Activated T-helper 2 cell treated with anti-CD3 and anti-CD28 coated beads, Interferon-gamma antibody, Interleukin-2, Interleukin-4, amounts not matched to agents 10 μg/mL and 5 μg/mL and 100 μg/mL, durations not matched to agents 14 hours and 24 hours and 36 hours (primary cell): ENCODE measurements at regions not wholly inside any gene's neighbourhood (a gene's known extent, or its start where the extent isn't known, plus 50 kb on each side); places are given as distances from the start of the nearest gene placed in this dataset.

Experiments
- DNase-seq: peaks from one replicate; pipeline ENCODE4 v3.0.0; 2021; ENCODE audit warnings: low spot score
- H3K27ac Mint-ChIP-seq: one replicate; pipeline ENCODE4 v1.8.0; 2021; ENCODE audit warnings: mixed read lengths
- H3K27me3 Mint-ChIP-seq: one replicate; pipeline ENCODE4 v1.8.0; 2021; ENCODE audit warnings: low read depth, mixed read lengths
- H3K36me3 Mint-ChIP-seq: one replicate; pipeline ENCODE4 v1.8.0; 2021; ENCODE audit warnings: low read depth, mixed read lengths
- H3K4me1 Mint-ChIP-seq: one replicate; pipeline ENCODE4 v1.8.0; 2021; ENCODE audit warnings: low read depth, mixed read lengths
- H3K4me3 Mint-ChIP-seq: one replicate; pipeline ENCODE4 v1.8.0; 2021; ENCODE audit warnings: low read depth, mild to moderate bottlenecking, moderate library complexity, mixed read lengths
- H3K9me3 Mint-ChIP-seq: one replicate; pipeline ENCODE4 v1.8.0; 2021; ENCODE audit warnings: mixed read lengths
- intact Hi-C: fragments of 100-400 bp; cut with micrococcal nuclease; formaldehyde crosslinking; loops from one replicate; pipeline ENCODE4 v1.15.1; 2023

GRCh38 chr18:56083523-56084287, 495.7 kb upstream of the TCF4 start:
- Mint-ChIP-seq H3K36me3 (no peaks in the 10 kb centered on the region), H3K27ac (no peak overlapping the region), H3K4me3 (no peak overlapping the region)

GRCh38 chr18:56083097-56083521, 495.1 kb upstream of the TCF4 start:
- H3K4me1 Mint-ChIP-seq, result no peaks in the 10 kb centered on the region
- no peak overlapping the region for H3K4me3 Mint-ChIP-seq
- no peak overlapping the region for H3K27ac Mint-ChIP-seq
- H3K27me3 Mint-ChIP-seq, result no peaks in the 10 kb centered on the region
- H3K9me3 Mint-ChIP-seq, result no peaks in the 10 kb centered on the region
- DNase-seq, result no peak
- intact Hi-C loops, result no loop called here
- no peaks in the 10 kb centered on the region for H3K36me3 Mint-ChIP-seq

More at GRCh38 chr18:56083523-56084287, 495.7 kb upstream of the TCF4 start:
- Mint-ChIP-seq H3K27me3 (no peaks in the 10 kb centered on the region), H3K4me1 (no peaks in the 10 kb centered on the region), H3K9me3 (no peaks in the 10 kb centered on the region)
- intact Hi-C loops, result no loop called here
- DNase-seq, result no peak

- Mint-ChIP-seq H3K9me3 (no peaks in the 10 kb centered on the region), H3K36me3 (no peaks in the 10 kb centered on the region), H3K27ac (no peak overlapping the region), H3K4me1 (no peaks in the 10 kb centered on the region), H3K27me3 (no peaks in the 10 kb centered on the region), H3K4me3 (no peak overlapping the region)
- DNase-seq, result no peak
- intact Hi-C loops, result no loop called here
Measured at GRCh38 chr18:56076723-56077122, 488.7 kb upstream of the TCF4 start.

GRCh38 chr18:56068701-56069100, 480.7 kb upstream of the TCF4 start:
- H3K27me3 Mint-ChIP-seq, result no peaks in the 10 kb centered on the region
- DNase-seq, result no peak

GRCh38 chr18:56067969-56068671, 480.1 kb upstream of the TCF4 start:
- H3K9me3 Mint-ChIP-seq, result no peaks in the 10 kb centered on the region
- no peaks in the 10 kb centered on the region for H3K27me3 Mint-ChIP-seq
- no peak overlapping the region for H3K4me3 Mint-ChIP-seq
- intact Hi-C loops, result no loop called here
- no peak overlapping the region for H3K27ac Mint-ChIP-seq
- H3K4me1 Mint-ChIP-seq, result no peaks in the 10 kb centered on the region
- H3K36me3 Mint-ChIP-seq, result no peaks in the 10 kb centered on the region
- DNase-seq, result no peak

More at GRCh38 chr18:56068701-56069100, 480.7 kb upstream of the TCF4 start:
- no peak overlapping the region for H3K4me3 Mint-ChIP-seq
- no peaks in the 10 kb centered on the region for H3K4me1 Mint-ChIP-seq
- H3K9me3 Mint-ChIP-seq, result no peaks in the 10 kb centered on the region
- H3K36me3 Mint-ChIP-seq, result no peaks in the 10 kb centered on the region
- H3K27ac Mint-ChIP-seq, result no peak overlapping the region
- intact Hi-C loops, result no loop called here

GRCh38 chr18:56067214-56067894, 479.4 kb upstream of the TCF4 start:
- no peaks in the 10 kb centered on the region for H3K27me3 Mint-ChIP-seq
- H3K9me3 Mint-ChIP-seq, result no peaks in the 10 kb centered on the region
- intact Hi-C loops, result no loop called here

GRCh38 chr18:56066524-56067213, 478.7 kb upstream of the TCF4 start:
- H3K27me3 Mint-ChIP-seq, result no peaks in the 10 kb centered on the region
- no peak overlapping the region for H3K4me3 Mint-ChIP-seq
- DNase-seq, result no peak
- no peaks in the 10 kb centered on the region for H3K9me3 Mint-ChIP-seq
- intact Hi-C loops, result no loop called here
- no peaks in the 10 kb centered on the region for H3K36me3 Mint-ChIP-seq
- H3K27ac Mint-ChIP-seq, result no peak overlapping the region
- no peaks in the 10 kb centered on the region for H3K4me1 Mint-ChIP-seq

More at GRCh38 chr18:56067214-56067894, 479.4 kb upstream of the TCF4 start:
- DNase-seq, result no peak
- Mint-ChIP-seq H3K27ac (no peak overlapping the region), H3K4me3 (no peak overlapping the region), H3K36me3 (no peaks in the 10 kb centered on the region), H3K4me1 (no peaks in the 10 kb centered on the region)

GRCh38 chr18:56065086-56065485, 477.1 kb upstream of the TCF4 start:
- Mint-ChIP-seq H3K9me3 (no peaks in the 10 kb centered on the region), H3K4me3 (no peak overlapping the region), H3K4me1 (no peaks in the 10 kb centered on the region), H3K27me3 (no peaks in the 10 kb centered on the region), H3K27ac (no peak overlapping the region), H3K36me3 (no peaks in the 10 kb centered on the region)
- intact Hi-C loops, result no loop called here
- no peak for DNase-seq

- Mint-ChIP-seq H3K27me3 (no peaks in the 10 kb centered on the region), H3K4me3 (no peak overlapping the region)
Measured at GRCh38 chr18:56062931-56063330, 474.9 kb upstream of the TCF4 start.

GRCh38 chr18:56060967-56061541, 473.1 kb upstream of the TCF4 start:
- Mint-ChIP-seq H3K4me3 (no peak overlapping the region), H3K27ac (no peak overlapping the region), H3K27me3 (no peaks in the 10 kb centered on the region), H3K4me1 (no peaks in the 10 kb centered on the region), H3K36me3 (no peaks in the 10 kb centered on the region), H3K9me3 (peaks cover 3% of the 10 kb centered on the region)
- no peak for DNase-seq
- intact Hi-C loops, result no loop called here

More at GRCh38 chr18:56062931-56063330, 474.9 kb upstream of the TCF4 start:
- Mint-ChIP-seq H3K27ac (no peak overlapping the region), H3K4me1 (no peaks in the 10 kb centered on the region), H3K9me3 (peaks cover 3% of the 10 kb centered on the region), H3K36me3 (no peaks in the 10 kb centered on the region)
- no peak for DNase-seq
- intact Hi-C loops, result no loop called here

GRCh38 chr18:56052202-56052601, 464.2 kb upstream of the TCF4 start:
- no peaks in the 10 kb centered on the region for H3K27me3 Mint-ChIP-seq
- intact Hi-C loops, result no loop called here
- H3K9me3 Mint-ChIP-seq, result peaks cover 11% of the 10 kb centered on the region
- no peaks in the 10 kb centered on the region for H3K4me1 Mint-ChIP-seq
- no peak overlapping the region for H3K4me3 Mint-ChIP-seq
- H3K36me3 Mint-ChIP-seq, result no peaks in the 10 kb centered on the region
- H3K27ac Mint-ChIP-seq, result no peak overlapping the region
- no peak for DNase-seq

- Mint-ChIP-seq H3K36me3 (no peaks in the 10 kb centered on the region), H3K4me1 (no peaks in the 10 kb centered on the region), H3K4me3 (no peak overlapping the region), H3K9me3 (peaks cover 11% of the 10 kb centered on the region), H3K27me3 (no peaks in the 10 kb centered on the region), H3K27ac (no peak overlapping the region)
- no peak for DNase-seq
- intact Hi-C loops, result no loop called here
Measured at GRCh38 chr18:56044239-56044638, 456.2 kb upstream of the TCF4 start.
